Ramos (cell line): ENCODE measurements at regions not wholly inside any gene's neighbourhood (a gene's known extent, or its start where the extent isn't known, plus 50 kb on each side); places are given as distances from the start of the nearest gene placed in this dataset.
"Not testable (repeated sequence)": the region's sequence is repeated elsewhere in the genome, so short reads cannot be mapped to it uniquely, and the experiment has no call there.

Experiments
- in situ Hi-C: fragments of 300-500 bp; cut with MboI; formaldehyde crosslinking; loops from one replicate; pipeline ENCODE4 v1.14.3; 2022; ENCODE audit warnings: low sequenced_read_pairs; ENCODE audit not compliant: unreplicated experiment

GRCh38 chr22:47304191-47304831 is 541.9 kb downstream of the TBC1D22A start:
- in situ Hi-C loops: no loop called here

- in situ Hi-C loops: no loop called here
Measured at GRCh38 chr22:47303161-47303890, 540.9 kb downstream of the TBC1D22A start.

GRCh38 chr22:47302587-47302986 is 540.1 kb downstream of the TBC1D22A start:
- in situ Hi-C loops: not testable (repeated sequence)

GRCh38 chr22:47301820-47302475 is 539.5 kb downstream of the TBC1D22A start:
- in situ Hi-C loops: no loop called here

GRCh38 chr22:47300698-47301405 is 538.4 kb downstream of the TBC1D22A start:
- in situ Hi-C loops: no loop called here

- in situ Hi-C loops: no loop called here
Measured at GRCh38 chr22:47299863-47300697, 537.6 kb downstream of the TBC1D22A start.

GRCh38 chr22:47299211-47299862 is 536.9 kb downstream of the TBC1D22A start:
- in situ Hi-C loops: no loop called here

- in situ Hi-C loops: no loop called here
Measured at GRCh38 chr22:47298017-47298785, 535.8 kb downstream of the TBC1D22A start.

GRCh38 chr22:47297261-47298016 is 535.0 kb downstream of the TBC1D22A start:
- in situ Hi-C loops: no loop called here

- in situ Hi-C loops: no loop called here
Measured at GRCh38 chr22:47296405-47297260, 534.2 kb downstream of the TBC1D22A start.

GRCh38 chr22:47295982-47296381 is 533.5 kb downstream of the TBC1D22A start:
- in situ Hi-C loops: no loop called here

- in situ Hi-C loops: no loop called here
Measured at GRCh38 chr22:47295226-47295901, 532.9 kb downstream of the TBC1D22A start.

- in situ Hi-C loops: no loop called here
Measured at GRCh38 chr22:47294576-47294975, 532.1 kb downstream of the TBC1D22A start.

- in situ Hi-C loops: no loop called here
Measured at GRCh38 chr22:47294222-47294532, 531.7 kb downstream of the TBC1D22A start.

- in situ Hi-C loops: no loop called here
Measured at GRCh38 chr22:47293368-47294221, 531.1 kb downstream of the TBC1D22A start.
